ENCODE measurements at regions not wholly inside any gene's neighbourhood (a gene's known extent, or its start where the extent isn't known, plus 50 kb on each side); places are given as distances from the start of the nearest gene placed in this dataset.
"Not testable (repeated sequence)": the region's sequence is repeated elsewhere in the genome, so short reads cannot be mapped to it uniquely, and the experiment has no call there.

DNA sequence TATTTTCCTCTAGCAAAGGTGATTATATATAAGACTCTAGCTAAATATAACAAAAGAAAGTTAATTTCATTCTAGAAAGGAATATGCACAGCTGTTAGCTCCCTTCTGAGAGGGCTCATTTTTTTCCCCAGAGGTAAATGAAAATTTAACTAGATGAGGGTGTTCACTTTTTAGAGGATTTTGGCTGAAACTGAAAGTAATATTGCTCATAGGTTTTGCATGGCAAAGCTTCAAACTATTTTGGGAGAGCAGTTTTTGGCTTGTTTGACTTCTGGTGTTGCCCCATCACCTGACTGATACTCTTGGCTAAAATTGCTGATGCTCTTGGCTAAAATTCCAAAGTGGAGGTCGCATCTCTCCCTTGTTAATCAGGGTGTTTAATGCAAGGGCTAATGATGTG lies 311.9 kb downstream of the EDEM1 start:
- TF ChIP-seq, protein P1, sequence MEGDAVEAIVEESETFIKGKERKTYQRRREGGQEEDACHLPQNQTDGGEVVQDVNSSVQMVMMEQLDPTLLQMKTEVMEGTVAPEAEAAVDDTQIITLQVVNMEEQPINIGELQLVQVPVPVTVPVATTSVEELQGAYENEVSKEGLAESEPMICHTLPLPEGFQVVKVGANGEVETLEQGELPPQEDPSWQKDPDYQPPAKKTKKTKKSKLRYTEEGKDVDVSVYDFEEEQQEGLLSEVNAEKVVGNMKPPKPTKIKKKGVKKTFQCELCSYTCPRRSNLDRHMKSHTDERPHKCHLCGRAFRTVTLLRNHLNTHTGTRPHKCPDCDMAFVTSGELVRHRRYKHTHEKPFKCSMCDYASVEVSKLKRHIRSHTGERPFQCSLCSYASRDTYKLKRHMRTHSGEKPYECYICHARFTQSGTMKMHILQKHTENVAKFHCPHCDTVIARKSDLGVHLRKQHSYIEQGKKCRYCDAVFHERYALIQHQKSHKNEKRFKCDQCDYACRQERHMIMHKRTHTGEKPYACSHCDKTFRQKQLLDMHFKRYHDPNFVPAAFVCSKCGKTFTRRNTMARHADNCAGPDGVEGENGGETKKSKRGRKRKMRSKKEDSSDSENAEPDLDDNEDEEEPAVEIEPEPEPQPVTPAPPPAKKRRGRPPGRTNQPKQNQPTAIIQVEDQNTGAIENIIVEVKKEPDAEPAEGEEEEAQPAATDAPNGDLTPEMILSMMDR (IDR thresholded peaks at IDR 0.05; ENCODE audit: low read depth, low read length) = no peak
- H3K27me3 ChIP-seq = no peaks in the 10 kb centered on the region
- H3K9me3 ChIP-seq = no peaks in the 10 kb centered on the region
- DNase-seq = no peak
- H3K36me3 ChIP-seq = no peaks in the 10 kb centered on the region
- no peak overlapping the region for H3K4me3 ChIP-seq (ENCODE audit: low read depth, low read length)
- no peaks in the 10 kb centered on the region for H3K4me1 ChIP-seq

DNA sequence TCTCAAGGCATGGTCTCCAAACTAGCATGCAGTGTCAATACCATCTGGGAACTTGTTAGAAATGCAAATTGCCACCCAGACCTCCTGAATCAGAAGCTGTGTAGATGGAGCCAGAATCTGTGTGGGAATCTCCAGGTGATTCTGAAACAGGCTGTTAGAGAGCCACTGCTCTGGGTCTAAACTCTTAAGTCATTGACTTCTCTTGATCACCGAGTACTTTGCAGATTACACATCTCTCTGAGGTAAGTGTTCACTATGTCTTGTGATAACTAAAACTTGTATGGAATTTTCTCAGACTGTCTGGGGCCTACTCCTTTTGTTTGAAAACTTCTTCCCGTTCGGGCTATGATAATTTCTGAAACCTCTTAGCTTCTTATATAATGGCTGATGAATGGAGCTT lies 315.6 kb downstream of the EDEM1 start:
- TF ChIP-seq, protein P1 (IDR thresholded peaks at IDR 0.05; ENCODE audit: low read depth, low read length) = no peak
- H3K36me3 ChIP-seq = no peaks in the 10 kb centered on the region
- no peaks in the 10 kb centered on the region for H3K4me1 ChIP-seq
- H3K9me3 ChIP-seq = no peaks in the 10 kb centered on the region
- H3K4me3 ChIP-seq (ENCODE audit: low read depth, low read length) = no peak overlapping the region
- no peak for DNase-seq
- H3K27me3 ChIP-seq = no peaks in the 10 kb centered on the region

DNA sequence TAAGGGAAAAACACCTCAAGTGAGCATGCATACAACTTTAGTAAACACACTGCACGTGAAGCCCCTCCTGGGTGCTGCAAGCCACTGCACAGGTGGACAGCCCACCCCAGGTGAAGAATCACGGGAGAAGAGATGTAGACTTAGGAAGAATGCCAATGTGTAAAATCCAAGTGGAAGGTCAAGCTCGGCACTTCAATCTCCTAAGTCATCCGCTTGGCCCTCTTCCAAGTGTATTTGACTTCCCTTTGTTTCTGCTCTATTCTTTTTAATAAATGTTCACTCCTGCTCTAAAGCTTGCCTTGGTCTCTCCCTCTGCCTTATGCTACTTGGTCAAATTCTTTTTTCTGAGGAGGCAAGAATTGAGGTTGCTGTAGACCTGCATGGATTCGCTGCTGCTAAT lies 316.6 kb downstream of the EDEM1 start:
- Histone ChIP-seq H3K4me3 (ENCODE audit: low read depth, low read length) (no peak overlapping the region), H3K36me3 (no peaks in the 10 kb centered on the region), H3K9me3 (no peaks in the 10 kb centered on the region), H3K27me3 (no peaks in the 10 kb centered on the region), H3K4me1 (no peaks in the 10 kb centered on the region)
- TF ChIP-seq, protein P1 (IDR thresholded peaks at IDR 0.05; ENCODE audit: low read depth, low read length) = no peak
- no peak for DNase-seq

DNA sequence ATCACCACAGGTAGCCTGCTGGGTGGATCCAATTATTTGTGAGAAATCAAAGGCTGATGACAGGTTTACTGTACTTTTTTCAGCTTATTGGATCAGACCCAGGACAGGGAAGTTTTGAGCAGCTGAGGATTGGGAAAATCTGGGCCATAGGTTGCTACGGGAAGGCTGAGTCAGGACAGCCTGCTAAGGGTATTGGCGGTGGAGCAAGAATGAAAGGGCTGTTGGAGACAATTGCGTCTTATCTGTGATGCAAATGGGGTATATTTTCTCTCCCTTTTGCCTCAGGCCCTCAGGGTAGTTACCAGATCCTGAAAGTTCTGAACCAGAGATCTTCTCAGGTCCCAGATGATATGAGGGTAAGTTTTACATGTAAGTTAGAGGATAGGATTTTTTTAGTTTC lies 317.7 kb downstream of the EDEM1 start:
- TF ChIP-seq, protein P1 (IDR thresholded peaks at IDR 0.05; ENCODE audit: low read depth, low read length) = no peak
- Histone ChIP-seq H3K4me3 (ENCODE audit: low read depth, low read length) (no peak overlapping the region), H3K36me3 (no peaks in the 10 kb centered on the region), H3K27me3 (no peaks in the 10 kb centered on the region), H3K4me1 (no peaks in the 10 kb centered on the region), H3K9me3 (no peaks in the 10 kb centered on the region)
- no peak for DNase-seq

DNA sequence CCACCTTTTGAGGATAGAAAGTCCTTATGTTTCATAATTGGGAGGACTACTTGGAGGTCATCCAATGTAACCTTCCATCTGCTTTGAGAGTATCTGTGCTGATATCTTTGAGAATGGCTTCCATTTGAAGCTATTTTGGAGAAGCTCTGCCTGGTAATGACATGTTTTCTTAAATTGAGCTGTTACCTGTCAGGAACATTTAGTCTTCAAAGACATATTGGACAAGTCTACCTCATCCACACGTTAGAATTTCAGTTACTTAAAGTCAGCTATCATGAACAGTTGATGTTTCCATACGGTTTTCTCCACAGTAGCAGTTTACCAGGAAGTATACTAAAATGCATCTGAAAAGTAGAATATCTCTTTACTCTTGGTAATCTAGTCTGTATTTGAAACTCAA lies 318.5 kb downstream of the EDEM1 start:
- H3K4me3 ChIP-seq (ENCODE audit: low read depth, low read length) = no peak overlapping the region
- no peaks in the 10 kb centered on the region for H3K36me3 ChIP-seq
- no peaks in the 10 kb centered on the region for H3K27me3 ChIP-seq
- DNase-seq = no peak
- H3K9me3 ChIP-seq = no peaks in the 10 kb centered on the region
- H3K4me1 ChIP-seq = no peaks in the 10 kb centered on the region
- TF ChIP-seq, protein P1 (IDR thresholded peaks at IDR 0.05; ENCODE audit: low read depth, low read length) = no peak

DNA sequence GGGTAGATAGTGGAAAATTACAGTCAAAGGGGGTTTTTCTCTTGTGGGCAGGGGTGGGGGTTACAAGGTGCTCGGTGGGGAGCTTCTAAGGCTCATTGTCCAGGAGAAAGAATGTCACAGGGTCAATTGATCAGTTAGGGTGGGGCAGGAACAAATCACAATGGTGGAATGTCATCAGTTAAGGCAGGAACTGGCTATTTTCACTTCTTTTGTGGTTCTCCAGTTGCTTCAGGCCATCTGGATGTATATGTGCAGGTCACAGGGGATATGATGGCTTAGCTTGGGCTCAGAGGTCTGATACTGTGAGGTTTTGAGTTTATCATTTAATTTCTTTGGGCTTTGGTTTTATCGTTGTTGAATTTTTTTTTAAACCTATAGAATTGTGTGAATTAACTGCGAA lies 321.4 kb downstream of the EDEM1 start:
- not testable (repeated sequence) for H3K4me3 ChIP-seq (ENCODE audit: low read depth, low read length); H3K4me1 ChIP-seq; DNase-seq; H3K36me3 ChIP-seq; H3K27me3 ChIP-seq; H3K9me3 ChIP-seq

DNA sequence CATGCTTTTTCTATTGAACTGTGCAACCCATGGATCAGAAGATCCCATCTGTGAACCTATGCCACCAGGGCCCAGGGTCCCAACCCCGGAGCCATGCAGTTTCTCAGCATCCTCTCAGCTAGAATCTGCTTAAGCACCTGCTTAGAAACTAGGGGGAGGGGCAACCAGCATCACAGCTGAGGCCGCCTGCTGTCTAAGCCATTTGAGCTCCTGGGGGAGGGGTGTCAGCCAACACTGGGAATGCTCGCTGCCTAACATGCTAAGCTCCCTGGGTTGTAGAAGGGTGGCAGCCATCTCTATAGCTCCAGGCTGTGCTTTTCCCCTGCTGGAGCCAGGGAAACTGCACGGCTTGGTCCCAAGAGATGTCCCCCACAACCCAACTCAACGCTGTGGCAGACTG lies 322.8 kb downstream of the EDEM1 start:
- TF ChIP-seq, protein P1 (IDR thresholded peaks at IDR 0.05; ENCODE audit: low read depth, low read length) = no peak
- Histone ChIP-seq H3K9me3 (no peaks in the 10 kb centered on the region), H3K36me3 (no peaks in the 10 kb centered on the region), H3K4me1 (no peaks in the 10 kb centered on the region), H3K4me3 (ENCODE audit: low read depth, low read length) (no peak overlapping the region), H3K27me3 (no peaks in the 10 kb centered on the region)
- no peak for DNase-seq
